GM19328 (cell line): ENCODE measurements at regions not wholly inside any gene's neighbourhood (a gene's known extent, or its start where the extent isn't known, plus 50 kb on each side); places are given as distances from the start of the nearest gene placed in this dataset.
"Not testable (repeated sequence)": the region's sequence is repeated elsewhere in the genome, so short reads cannot be mapped to it uniquely, and the experiment has no call there.

Experiments used
- ATAC-seq: cut with Tn5 transposase; IDR thresholded peaks from one replicate; pipeline ENCODE4 v1.9.1; 2021; ENCODE audit warnings: mild to moderate bottlenecking, moderate library complexity; ENCODE audit not compliant: unreplicated experiment

GRCh38 chr5:17398866-17399835, 98.9 kb upstream of the TAF11L2 start:
- ATAC-seq, result no peak

GRCh38 chr5:17399931-17400330, 98.1 kb upstream of the TAF11L2 start:
- ATAC-seq, result no peak

- no peak for ATAC-seq
These were observed 97.1 kb upstream of the TAF11L2 start for GRCh38 chr5:17400724-17401469.

GRCh38 chr5:17401470-17402288, 96.4 kb upstream of the TAF11L2 start:
- ATAC-seq, result no peak

GRCh38 chr5:17402289-17403121, 95.5 kb upstream of the TAF11L2 start:
- no peak for ATAC-seq

- no peak for ATAC-seq
These were observed 94.1 kb upstream of the TAF11L2 start for GRCh38 chr5:17403695-17404490.

GRCh38 chr5:17405976-17406375, 92.1 kb upstream of the TAF11L2 start:
- no peak for ATAC-seq

GRCh38 chr5:17406423-17406838, 91.6 kb upstream of the TAF11L2 start:
- ATAC-seq, result no peak

GRCh38 chr5:17411436-17412402, 86.3 kb upstream of the TAF11L2 start:
- no peak for ATAC-seq

GRCh38 chr5:17412760-17413671, 85.0 kb upstream of the TAF11L2 start:
- ATAC-seq, result no peak

- ATAC-seq, result no peak
These were observed 84.3 kb upstream of the TAF11L2 start for GRCh38 chr5:17413691-17414090.

- no peak for ATAC-seq
These were observed 82.7 kb upstream of the TAF11L2 start for GRCh38 chr5:17415321-17415758.

GRCh38 chr5:17416374-17416773, 81.7 kb upstream of the TAF11L2 start:
- not testable (repeated sequence) for ATAC-seq

- ATAC-seq, result no peak
These were observed 73.4 kb upstream of the TAF11L2 start for GRCh38 chr5:17424674-17425073.

GRCh38 chr5:17425385-17426070, 72.5 kb upstream of the TAF11L2 start:
- ATAC-seq, result no peak

GRCh38 chr5:17426104-17426749, 71.8 kb upstream of the TAF11L2 start:
- ATAC-seq, result peak; percentile 80
